ENCODE measurements at regions not wholly inside any gene's neighbourhood (a gene's known extent, or its start where the extent isn't known, plus 50 kb on each side); places are given as distances from the start of the nearest gene placed in this dataset.

GRCh38 chr21:28464095-28464494 lies 528.6 kb downstream of the LTN1 start:
- Histone ChIP-seq H3K36me3 (ENCODE audit: insufficient read depth, low read length) (no peaks in the 10 kb centered on the region), H3K79me2 (ENCODE audit: insufficient read depth, low read length) (no peaks in the 10 kb centered on the region), H3K9me3 (ENCODE audit: low read depth, low read length) (no peaks in the 10 kb centered on the region), H3K4me3 (ENCODE audit: insufficient read depth, low read length) (no peak overlapping the region), H4K20me1 (ENCODE audit: insufficient read depth, low read length) (no peaks in the 10 kb centered on the region), H3K27me3 (ENCODE audit: insufficient read depth, low read length) (no peaks in the 10 kb centered on the region), H3K4me1 (ENCODE audit: insufficient read depth, low read length) (no peaks in the 10 kb centered on the region), H2AFZ (ENCODE audit: low read length) (peak overlapping the region; percentile 20), H3K4me2 (ENCODE audit: insufficient read depth, low read length) (no peak overlapping the region), H3K27ac (ENCODE audit: low read depth, low read length) (no peak overlapping the region)
- no peak for DNase-seq (ENCODE audit: insufficient read length, low spot score, missing footprints)
- TF ChIP-seq CTCF (IDR thresholded peaks at IDR 0.05; ENCODE audit: extremely low read depth, low read depth, low read length), result no peak

- Histone ChIP-seq H4K20me1 (ENCODE audit: insufficient read depth, low read length) (no peaks in the 10 kb centered on the region), H3K36me3 (ENCODE audit: insufficient read depth, low read length) (no peaks in the 10 kb centered on the region), H3K9me3 (ENCODE audit: low read depth, low read length) (no peaks in the 10 kb centered on the region), H3K27ac (ENCODE audit: low read depth, low read length) (no peak overlapping the region), H3K4me3 (ENCODE audit: insufficient read depth, low read length) (no peak overlapping the region), H2AFZ (ENCODE audit: low read length) (no peak overlapping the region), H3K4me2 (ENCODE audit: insufficient read depth, low read length) (no peak overlapping the region), H3K27me3 (ENCODE audit: insufficient read depth, low read length) (no peaks in the 10 kb centered on the region), H3K4me1 (ENCODE audit: insufficient read depth, low read length) (peaks cover 18% of the 10 kb centered on the region), H3K79me2 (ENCODE audit: insufficient read depth, low read length) (no peaks in the 10 kb centered on the region)
- no peak for DNase-seq (ENCODE audit: insufficient read length, low spot score, missing footprints)
- TF ChIP-seq CTCF (IDR thresholded peaks at IDR 0.05; ENCODE audit: extremely low read depth, low read depth, low read length), result no peak
Measured at GRCh38 chr21:28459193-28459592, 533.5 kb downstream of the LTN1 start.

GRCh38 chr21:28458446-28458845 lies 534.2 kb downstream of the LTN1 start:
- Histone ChIP-seq H3K4me3 (ENCODE audit: insufficient read depth, low read length) (no peak overlapping the region), H3K4me2 (ENCODE audit: insufficient read depth, low read length) (no peak overlapping the region), H3K4me1 (ENCODE audit: insufficient read depth, low read length) (peaks cover 18% of the 10 kb centered on the region), H4K20me1 (ENCODE audit: insufficient read depth, low read length) (no peaks in the 10 kb centered on the region), H3K27me3 (ENCODE audit: insufficient read depth, low read length) (no peaks in the 10 kb centered on the region), H3K27ac (ENCODE audit: low read depth, low read length) (no peak overlapping the region), H2AFZ (ENCODE audit: low read length) (peak overlapping the region; percentile 4), H3K36me3 (ENCODE audit: insufficient read depth, low read length) (no peaks in the 10 kb centered on the region), H3K9me3 (ENCODE audit: low read depth, low read length) (no peaks in the 10 kb centered on the region), H3K79me2 (ENCODE audit: insufficient read depth, low read length) (no peaks in the 10 kb centered on the region)
- DNase-seq (ENCODE audit: insufficient read length, low spot score, missing footprints), result no peak
- TF ChIP-seq CTCF (IDR thresholded peaks at IDR 0.05; ENCODE audit: extremely low read depth, low read depth, low read length), result no peak

- peak overlapping the region; percentile 61 for H2AFZ ChIP-seq (ENCODE audit: low read length)
- peak; percentile 65 for DNase-seq (ENCODE audit: insufficient read length, low spot score, missing footprints)
- peak overlapping the region; percentile 70 for H3K4me2 ChIP-seq (ENCODE audit: insufficient read depth, low read length)
- H3K9me3 ChIP-seq (ENCODE audit: low read depth, low read length), result no peaks in the 10 kb centered on the region
- no peaks in the 10 kb centered on the region for H4K20me1 ChIP-seq (ENCODE audit: insufficient read depth, low read length)
- H3K79me2 ChIP-seq (ENCODE audit: insufficient read depth, low read length), result no peaks in the 10 kb centered on the region
- no peaks in the 10 kb centered on the region for H3K27me3 ChIP-seq (ENCODE audit: insufficient read depth, low read length)
- H3K4me1 ChIP-seq (ENCODE audit: insufficient read depth, low read length), result peaks cover 18% of the 10 kb centered on the region
- H3K27ac ChIP-seq (ENCODE audit: low read depth, low read length), result peak overlapping the region; percentile 83
- TF ChIP-seq CTCF (IDR thresholded peaks at IDR 0.05; ENCODE audit: extremely low read depth, low read depth, low read length), result no peak
- H3K36me3 ChIP-seq (ENCODE audit: insufficient read depth, low read length), result no peaks in the 10 kb centered on the region
- H3K4me3 ChIP-seq (ENCODE audit: insufficient read depth, low read length), result peak overlapping the region; percentile 47
Measured at GRCh38 chr21:28455253-28455600, 537.5 kb downstream of the LTN1 start.

Data from osteoblast (primary cell).